HG03565 (cell line): ENCODE measurements at regions not wholly inside any gene's neighbourhood (a gene's known extent, or its start where the extent isn't known, plus 50 kb on each side); places are given as distances from the start of the nearest gene placed in this dataset.
"Not testable (repeated sequence)": the region's sequence is repeated elsewhere in the genome, so short reads cannot be mapped to it uniquely, and the experiment has no call there.

Source experiments
- ATAC-seq: cut with Tn5 transposase; IDR thresholded peaks from one replicate; pipeline ENCODE4 v1.9.1; 2021; ENCODE audit warnings: mild to moderate bottlenecking, moderate library complexity; ENCODE audit not compliant: unreplicated experiment

- peak; percentile 84 for ATAC-seq
Measured at GRCh38 chr2:67616749-67617148, 219.6 kb downstream of the ETAA1 start.

GRCh38 chr2:67619204-67619603, 222.1 kb downstream of the ETAA1 start:
- no peak for ATAC-seq

- not testable (repeated sequence) for ATAC-seq
Measured at GRCh38 chr2:67623741-67624140, 226.6 kb downstream of the ETAA1 start.

DNA sequence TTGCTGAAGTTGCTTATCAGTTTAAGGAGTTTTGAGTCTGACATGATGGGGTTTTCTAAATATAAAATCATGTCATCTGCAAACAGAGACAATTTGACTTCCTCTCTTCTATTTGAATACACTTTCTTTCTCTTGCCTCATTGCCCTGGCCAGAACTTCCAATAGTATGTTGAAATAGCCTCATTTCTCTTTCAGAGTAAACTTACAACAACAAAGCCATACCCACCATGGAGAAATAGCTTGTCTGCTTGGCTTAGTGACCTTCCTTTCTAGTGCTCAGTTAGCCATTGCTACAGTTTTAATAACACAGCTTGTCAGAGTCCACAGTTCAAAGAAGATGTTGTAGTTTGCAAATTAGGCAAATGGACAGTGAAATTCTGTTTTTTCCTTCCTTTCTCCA, 228.0 kb downstream of the ETAA1 start:
- no peak for ATAC-seq

GRCh38 chr2:67625690-67626475, 228.8 kb downstream of the ETAA1 start:
- no peak for ATAC-seq

GRCh38 chr2:67626656-67627055, 229.5 kb downstream of the ETAA1 start:
- no peak for ATAC-seq

DNA sequence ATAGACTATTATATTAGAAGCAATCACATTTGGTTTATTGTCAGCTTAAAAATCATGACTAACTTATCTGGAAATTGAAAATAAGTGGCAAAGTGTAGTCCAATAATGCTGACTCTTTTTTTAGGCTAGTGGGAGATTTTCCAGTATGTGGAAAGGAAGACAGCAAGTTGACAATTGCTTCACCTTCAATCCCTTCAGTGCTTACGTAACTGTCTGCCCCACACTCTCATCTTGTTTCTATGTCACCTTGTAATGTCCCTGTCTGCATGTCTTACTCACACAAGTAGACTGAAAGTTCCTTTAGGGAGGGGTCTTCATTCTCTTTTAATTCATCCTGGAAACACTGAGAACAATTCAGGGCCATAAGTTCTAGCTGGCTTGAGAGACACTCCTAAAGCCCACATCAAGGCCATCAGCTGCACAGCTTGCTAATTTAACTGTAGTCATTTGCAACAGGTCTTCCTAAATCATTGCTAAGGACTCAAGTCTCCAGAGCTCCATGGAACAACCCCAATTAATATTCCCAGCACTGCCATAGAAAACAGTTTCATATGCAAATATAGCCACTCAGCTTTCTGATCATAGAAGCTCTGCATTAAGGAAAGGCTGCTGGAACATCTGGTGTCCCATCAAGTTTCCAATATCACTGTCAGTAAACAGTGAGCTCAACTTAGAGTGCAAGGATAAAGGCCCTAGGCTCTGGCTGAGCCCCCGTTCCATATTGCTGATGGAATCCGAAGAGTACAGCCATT, 230.5 kb downstream of the ETAA1 start:
- ATAC-seq, result no peak

GRCh38 chr2:67628892-67629291, 231.8 kb downstream of the ETAA1 start:
- ATAC-seq, result no peak

- no peak for ATAC-seq
Measured at GRCh38 chr2:67631483-67631882, 234.3 kb downstream of the ETAA1 start.

- no peak for ATAC-seq
Measured at GRCh38 chr2:67633212-67633856, 236.2 kb downstream of the ETAA1 start.

- ATAC-seq, result no peak
Measured at GRCh38 chr2:67638146-67638545, 241.0 kb downstream of the ETAA1 start.

GRCh38 chr2:67641312-67642045, 244.3 kb downstream of the ETAA1 start:
- no peak for ATAC-seq

- ATAC-seq, result no peak
Measured at GRCh38 chr2:67642046-67642382, 244.9 kb downstream of the ETAA1 start.

- no peak for ATAC-seq
Measured at GRCh38 chr2:67642961-67643360, 245.8 kb downstream of the ETAA1 start.

GRCh38 chr2:67645280-67646138, 248.4 kb downstream of the ETAA1 start:
- no peak for ATAC-seq

GRCh38 chr2:67646714-67647333, 249.7 kb downstream of the ETAA1 start:
- ATAC-seq, result no peak

DNA sequence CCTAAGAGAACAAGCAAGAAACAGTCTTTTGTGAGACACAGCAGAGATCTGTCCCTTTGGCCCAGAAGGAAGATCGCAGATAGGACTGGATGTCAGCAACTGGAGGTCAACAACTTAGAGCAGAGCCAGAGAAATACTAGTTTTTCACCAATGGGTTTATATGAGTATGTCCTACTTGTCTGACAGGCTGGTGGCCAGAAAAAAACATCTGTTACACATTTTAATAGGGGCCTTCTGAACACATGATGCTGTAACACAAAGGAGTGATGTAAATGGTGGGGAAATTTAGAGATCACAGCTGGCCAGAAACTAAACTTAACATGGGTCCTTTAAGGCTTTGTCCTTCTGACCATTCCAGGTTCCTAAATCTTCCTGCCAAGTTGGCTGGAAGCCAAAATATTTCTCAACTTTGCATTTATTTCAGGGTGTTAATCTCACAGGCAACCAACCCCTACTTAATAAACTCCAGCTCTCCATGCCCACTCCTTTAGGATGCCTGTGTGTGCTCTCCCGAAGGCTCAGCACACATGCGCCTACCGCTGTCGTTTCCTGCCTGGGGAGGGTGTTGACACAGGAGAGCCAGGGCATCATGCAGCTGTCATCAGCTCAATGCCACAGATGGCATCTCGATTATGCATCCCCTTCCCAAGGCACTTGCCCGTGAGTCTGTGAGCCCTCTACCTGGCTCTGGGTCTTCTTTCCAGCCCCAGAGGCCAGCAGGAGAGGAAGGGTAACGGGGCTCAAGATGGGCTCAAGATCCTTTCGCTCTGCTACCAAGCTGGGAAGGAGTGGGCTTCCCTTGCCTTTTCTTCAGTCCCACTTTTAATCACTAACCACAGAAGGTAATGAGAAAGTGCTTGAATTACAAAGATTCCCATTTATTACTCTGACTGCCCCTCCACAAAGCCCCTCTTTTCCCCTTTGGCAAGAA, 252.5 kb downstream of the ETAA1 start:
- ATAC-seq, result no peak

DNA sequence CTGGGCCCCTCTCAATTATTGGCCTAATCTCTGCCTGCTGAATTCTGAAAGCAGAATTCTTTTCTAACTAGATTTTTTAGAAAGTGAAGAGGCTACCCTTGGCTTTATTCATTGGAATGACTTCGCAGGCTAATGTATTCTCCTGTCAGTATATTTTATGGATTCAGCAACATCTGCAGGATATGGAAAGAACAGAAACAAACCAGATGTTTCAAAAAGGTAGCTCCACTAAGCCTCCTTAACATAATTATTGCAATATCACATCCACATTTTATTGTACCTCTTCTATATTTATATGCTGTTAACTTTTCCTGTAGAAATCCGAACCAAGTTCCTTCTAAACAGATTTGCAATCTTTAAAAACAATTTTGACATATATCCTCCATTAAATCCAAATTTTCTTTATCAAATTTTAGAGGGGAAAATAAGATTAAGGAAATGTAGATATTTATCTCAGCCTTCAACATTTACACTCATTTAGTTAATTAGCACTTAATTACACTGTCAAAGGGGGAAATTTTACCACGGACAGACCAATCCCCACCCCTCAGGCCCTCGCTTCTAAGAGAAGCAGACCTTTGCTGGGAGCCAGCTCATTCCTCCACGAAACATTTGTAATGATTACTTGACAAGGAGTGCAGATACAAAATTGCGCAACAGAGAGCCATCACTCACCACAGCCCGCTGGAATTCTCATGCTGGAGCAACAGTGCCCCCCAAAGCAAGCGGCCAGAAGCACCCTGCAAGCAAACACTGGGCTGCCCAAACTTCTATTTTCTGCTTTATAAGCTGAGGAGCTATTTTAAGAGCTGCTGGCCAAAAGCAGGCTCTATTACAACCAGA, 253.4 kb downstream of the ETAA1 start:
- ATAC-seq, result no peak
